ENCODE measurements at regions not wholly inside any gene's neighbourhood (a gene's known extent, or its start where the extent isn't known, plus 50 kb on each side); places are given as distances from the start of the nearest gene placed in this dataset.
A peak's percentile ranks its signal among the peaks of the same experiment; 100 is the strongest.
"Not testable (repeated sequence)": the region's sequence is repeated elsewhere in the genome, so short reads cannot be mapped to it uniquely, and the experiment has no call there.

DNA sequence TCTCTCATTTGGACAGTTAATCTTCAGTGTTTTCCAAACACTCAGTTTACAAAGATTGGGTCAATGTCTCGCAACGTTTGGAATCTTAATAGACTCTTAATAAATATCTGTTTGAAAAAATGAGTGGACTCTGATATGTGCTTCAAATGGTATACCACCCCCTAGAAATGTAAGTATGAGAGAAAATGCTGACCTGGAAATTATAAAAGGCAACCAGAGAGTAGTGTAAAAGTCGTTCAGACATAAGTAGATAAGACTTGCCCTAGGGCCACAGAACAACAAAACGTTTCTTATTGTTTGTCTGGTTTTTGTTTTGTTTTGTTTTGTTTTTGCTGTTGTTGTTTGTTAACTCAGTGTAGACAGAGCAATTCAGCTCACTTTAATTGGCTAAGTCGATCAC is 97.4 kb upstream of the SPTLC3 start:
- intact Hi-C loops (cut with DNase I), result no loop called here
- DNase-seq (no peak), ATAC-seq (ENCODE audit: poor library complexity) (no peak)

DNA sequence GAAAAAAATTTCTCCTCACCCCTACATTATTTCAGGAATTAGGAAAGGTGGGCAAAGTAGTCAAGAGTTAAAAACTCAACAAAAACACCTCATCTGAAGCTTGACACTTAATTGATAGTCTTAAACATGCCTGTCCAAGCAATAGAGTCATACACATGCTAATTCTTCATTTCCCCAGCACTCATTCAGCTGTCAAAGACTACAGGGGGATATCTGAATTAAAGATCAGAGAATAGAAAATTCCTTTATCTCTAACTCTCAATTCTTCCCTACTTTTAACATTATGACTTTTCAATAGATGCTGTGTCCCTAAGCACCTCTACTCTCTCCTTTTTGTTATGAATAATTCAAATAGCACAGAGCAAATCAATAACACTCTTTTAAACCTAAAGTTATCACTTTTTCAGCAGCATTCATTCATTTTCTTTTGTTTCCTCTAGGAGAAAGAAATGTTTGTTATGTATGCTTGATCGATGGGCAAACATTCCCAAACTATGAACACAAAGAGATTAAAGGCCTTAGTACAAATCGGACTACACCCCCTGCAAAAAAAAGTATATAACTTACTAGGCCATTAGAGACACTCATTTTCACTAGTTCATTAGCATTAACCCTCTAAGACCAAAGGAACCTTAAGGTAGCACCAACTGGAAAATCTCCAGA is 94.9 kb upstream of the SPTLC3 start:
- DNase-seq, result no peak
- no peak for ATAC-seq (ENCODE audit: poor library complexity)
- intact Hi-C loops (cut with DNase I), result no loop called here

DNA sequence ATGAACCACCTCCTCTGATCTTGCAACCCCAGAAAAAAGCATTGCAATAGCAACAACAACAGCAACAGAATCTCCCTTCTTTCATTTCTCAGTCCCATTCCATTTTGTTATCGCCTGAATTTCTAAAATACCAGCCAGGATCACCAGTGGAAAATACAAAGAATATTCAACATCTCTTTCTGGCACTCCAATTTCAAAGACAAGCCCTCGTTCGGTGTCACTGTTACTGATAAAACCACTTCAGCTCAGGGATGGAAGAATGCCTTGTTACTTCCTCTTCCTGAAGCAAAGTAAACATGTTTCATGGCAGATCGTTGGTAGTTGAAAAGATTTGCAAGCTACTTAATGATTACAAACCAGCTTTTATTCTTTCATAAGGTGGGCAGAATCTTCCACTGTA is 94.0 kb upstream of the SPTLC3 start:
- no peak for DNase-seq
- intact Hi-C loops (cut with DNase I), result no loop called here
- no peak for ATAC-seq (ENCODE audit: poor library complexity)

DNA sequence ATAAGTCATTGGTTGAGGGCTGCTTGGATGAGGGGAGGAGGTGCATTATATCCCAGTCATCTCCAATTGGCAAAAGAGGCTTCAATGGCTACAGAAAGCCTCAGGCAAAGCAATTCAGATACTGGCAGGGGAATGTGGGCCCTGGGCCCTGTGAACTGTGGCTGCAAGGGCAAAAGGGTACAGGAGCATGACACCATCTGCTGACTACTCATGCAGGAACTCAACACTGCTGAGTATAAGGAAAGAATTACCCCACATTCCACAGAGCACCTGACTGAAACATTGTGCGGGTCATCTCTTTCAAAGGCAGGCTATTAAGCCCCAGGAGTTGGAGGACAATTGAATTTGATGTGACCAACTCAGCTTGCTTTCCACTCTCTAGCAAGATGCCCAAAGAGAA is 92.1 kb upstream of the SPTLC3 start:
- ATAC-seq (ENCODE audit: poor library complexity) (no peak), DNase-seq (no peak)
- intact Hi-C loops (cut with DNase I), result no loop called here

DNA sequence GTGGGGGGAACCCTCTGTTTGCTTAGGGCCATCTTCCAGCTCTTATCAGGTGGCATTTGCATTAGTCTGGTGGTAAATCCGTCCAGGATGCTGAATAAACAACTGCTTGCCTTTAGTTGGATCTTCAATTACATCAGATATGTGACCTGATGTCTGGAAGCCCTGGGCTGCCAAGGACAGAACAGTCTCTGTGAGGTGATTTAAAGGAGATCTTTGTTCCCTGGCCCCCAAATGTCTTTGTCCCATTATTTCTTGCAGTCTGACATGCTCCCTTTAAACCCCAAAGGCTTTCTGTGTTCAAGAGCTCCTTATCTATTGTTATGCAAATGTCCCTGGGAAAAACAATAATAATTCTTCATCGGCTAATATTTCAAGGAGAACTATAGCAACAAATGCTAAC is 84.6 kb upstream of the SPTLC3 start:
- no peak for ATAC-seq (ENCODE audit: poor library complexity)
- intact Hi-C loops (cut with DNase I), result no loop called here
- DNase-seq, result no peak

DNA sequence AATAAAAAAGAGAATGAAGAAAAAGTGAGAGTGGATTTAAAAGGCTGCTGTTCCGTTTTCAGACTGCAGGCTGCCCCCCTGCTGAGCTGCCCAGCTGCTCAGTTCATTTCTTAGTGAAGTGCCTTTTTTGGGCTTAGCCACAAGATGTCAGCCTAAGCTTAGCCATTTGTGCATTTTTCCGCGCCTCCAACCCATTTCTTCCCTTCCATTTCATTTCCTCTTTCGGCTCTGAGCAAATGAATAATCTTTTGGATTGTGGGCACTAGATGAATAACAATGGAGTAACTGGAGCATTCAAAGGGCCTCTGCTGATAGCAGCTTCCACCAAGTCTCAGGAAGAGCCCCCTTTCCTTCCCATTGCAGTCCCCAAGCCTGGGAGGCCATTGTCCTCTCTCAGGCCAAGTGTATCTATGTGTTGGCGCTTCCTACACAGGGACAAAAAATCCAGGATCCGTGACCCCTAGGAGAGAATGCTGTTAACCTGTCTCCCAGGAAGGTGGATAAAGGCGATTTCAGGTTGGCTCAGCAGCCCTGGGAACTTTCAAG is 83.5 kb upstream of the SPTLC3 start:
- no peak for DNase-seq
- intact Hi-C loops (cut with DNase I), result loop anchor here (5.0 kb wide), 1 partner anchor 182 kb away; no protein-coding TSS in a partner anchor
- peak; percentile 95 for ATAC-seq (ENCODE audit: poor library complexity)

DNA sequence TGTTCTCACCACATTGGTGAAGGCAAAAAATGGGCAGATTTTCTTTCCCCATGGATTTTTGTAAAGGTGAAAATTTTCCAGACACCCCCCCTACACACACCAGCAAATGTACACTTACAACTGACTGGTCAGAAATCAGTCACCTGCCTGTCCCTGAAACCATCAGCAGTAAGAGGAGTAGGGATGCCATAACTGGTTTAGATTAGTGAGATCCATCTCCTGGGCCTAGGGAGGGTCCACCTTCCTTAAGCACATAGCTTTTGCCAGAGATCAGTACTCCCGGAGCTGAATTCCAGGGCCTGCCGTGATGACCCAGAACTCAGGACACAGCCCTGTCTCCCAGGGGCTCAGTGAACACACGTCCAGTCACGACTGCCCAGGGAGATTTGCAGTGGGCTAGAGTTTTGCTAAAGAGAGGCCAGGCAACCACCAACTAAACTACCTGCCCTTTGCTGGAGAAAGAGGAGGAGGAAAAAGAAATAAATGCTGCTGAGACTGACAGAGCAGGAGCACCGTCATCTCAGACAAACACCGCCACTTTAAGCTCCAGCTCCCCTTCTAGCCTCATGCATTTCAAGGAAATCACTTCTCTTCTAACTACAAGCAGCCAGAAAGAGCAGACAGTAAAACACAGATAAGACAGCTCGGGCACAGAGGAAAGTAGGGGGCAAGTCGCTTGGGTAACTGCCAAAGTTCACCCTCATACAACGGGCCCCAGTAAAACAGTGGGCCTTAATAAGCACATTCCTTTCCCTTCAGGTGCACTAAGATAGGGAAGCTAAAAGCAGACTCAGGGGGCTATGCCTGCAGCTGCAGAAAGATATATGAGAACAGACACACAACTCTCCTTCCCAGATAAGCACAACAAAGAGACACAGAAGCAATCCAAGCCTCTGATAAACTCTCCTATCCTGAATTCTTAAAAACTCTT is 82.6 kb upstream of the SPTLC3 start:
- ATAC-seq (ENCODE audit: poor library complexity) (no peak), DNase-seq (no peak)
- intact Hi-C loops (cut with DNase I), result loop anchor here (5.0 kb wide), 1 partner anchor 181 kb away; no protein-coding TSS in a partner anchor

DNA sequence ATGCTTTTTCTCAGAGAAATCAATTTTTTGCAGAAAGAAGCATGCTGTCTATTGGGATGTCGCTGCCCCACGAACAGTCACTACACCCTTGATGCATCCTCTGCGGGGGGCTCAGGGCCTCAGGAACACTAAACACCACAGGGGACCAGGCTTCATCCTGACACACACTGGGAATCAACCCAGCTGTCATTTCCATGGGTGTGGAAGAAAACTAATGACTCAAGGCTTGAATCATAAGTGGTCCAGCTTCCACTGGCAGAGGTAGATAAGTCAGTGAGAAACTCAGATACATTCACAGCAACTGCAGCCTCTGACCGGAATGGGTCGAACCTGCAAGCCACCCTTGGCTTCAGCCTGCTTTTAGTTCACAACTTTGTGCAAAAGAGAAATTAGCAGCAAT is 81.3 kb upstream of the SPTLC3 start:
- intact Hi-C loops (cut with DNase I), result loop anchor here (5.0 kb wide), 1 partner anchor 180 kb away; no protein-coding TSS in a partner anchor
- ATAC-seq (ENCODE audit: poor library complexity) (no peak), DNase-seq (no peak)

DNA sequence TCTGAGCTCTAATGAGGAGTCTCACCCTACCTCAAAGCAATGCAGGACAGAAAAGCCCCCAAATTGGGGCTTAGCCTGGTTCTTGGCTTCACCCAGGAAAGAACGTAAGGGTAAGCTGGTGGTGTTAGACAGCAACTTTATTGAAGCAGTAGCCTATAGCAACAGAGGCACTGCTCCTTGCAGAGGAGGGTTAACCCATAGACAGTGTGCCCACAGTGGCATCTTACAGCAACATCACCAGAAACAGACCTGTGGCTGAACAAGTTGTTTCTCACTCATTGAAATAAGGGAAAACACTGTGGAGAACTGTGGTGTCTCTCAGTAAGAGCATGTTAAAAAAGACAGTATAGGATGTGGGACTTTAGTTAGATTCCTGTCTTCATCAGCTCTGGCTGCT is 80.4 kb upstream of the SPTLC3 start:
- DNase-seq (no peak), ATAC-seq (ENCODE audit: poor library complexity) (no peak)
- intact Hi-C loops (cut with DNase I), result loop anchor here (5.0 kb wide), 1 partner anchor 179 kb away; no protein-coding TSS in a partner anchor

DNA sequence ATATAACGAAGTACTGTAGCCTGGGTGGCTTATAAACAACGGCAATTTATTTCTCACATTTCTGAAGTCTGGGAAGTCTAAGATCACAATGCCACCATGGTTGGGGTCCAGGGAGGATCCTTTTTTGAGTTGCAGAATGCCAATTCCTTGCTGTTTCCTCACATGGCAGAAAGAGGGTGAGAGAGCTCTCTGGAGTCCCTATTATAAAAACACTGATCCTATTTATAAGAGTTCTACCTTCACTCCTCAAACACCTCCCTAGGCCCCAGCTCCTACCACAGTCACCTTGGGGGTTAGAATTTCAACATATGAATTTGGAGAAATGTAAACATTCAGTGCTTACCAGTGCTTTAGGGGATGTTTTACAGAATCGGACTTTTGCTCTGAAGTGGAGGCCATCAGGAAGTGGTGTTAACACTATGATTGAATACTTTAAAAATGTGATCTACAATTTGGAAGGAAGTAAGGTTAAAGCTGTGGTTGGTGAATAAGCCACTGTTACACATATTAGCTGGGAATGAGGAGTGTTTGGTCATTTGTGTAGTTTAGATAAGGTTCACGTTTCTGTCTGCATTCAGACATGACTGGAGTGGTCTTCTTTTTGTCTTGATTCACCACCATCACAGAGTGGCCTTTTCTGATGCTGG is 79.9 kb upstream of the SPTLC3 start:
- intact Hi-C loops (cut with DNase I), result loop anchor here (5.0 kb wide), 1 partner anchor 178 kb away; no protein-coding TSS in a partner anchor
- ATAC-seq (ENCODE audit: poor library complexity) (no peak), DNase-seq (no peak)

DNA sequence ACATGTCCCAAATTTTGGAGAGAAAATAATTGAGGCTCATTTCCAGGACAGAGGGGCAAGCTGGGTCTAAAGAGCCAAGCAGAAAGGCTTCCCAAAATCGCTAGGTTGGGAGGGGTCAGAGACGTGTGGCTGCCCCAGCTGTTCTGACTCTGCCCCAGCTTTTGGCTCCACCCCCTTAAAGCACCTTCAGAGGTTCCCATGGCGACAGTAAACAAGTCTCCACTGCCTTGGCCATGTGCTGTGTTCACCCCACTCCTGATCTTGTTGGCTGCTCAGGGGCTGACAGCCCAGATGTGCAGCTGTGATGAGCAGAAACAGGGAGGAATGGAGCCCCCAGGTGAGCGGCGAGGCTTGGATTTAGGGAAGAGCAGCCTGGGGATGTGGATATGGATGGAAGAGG is 72.8 kb upstream of the SPTLC3 start:
- intact Hi-C loops (cut with DNase I), result no loop called here
- ATAC-seq (ENCODE audit: poor library complexity) (no peak), DNase-seq (no peak)

DNA sequence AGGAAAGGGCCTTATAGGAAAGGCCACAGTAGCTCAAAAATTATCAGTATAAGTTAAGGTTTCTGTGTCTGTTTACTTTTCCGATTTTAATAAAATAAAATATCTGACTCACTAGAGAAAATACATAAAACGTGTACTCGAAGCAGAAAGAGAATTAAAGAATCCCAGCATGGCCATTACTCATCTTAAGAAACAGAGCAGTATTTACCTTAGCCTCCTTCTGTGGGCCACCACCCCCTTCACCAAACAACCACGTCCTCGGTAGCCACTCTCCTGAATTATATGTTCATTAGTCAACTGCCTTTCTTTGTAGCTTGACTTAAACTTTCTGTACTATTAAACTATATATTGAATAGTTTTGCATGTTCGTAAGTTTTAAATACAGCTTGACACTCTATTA is 72.2 kb upstream of the SPTLC3 start:
- no peak for ATAC-seq (ENCODE audit: poor library complexity)
- DNase-seq, result no peak
- intact Hi-C loops (cut with DNase I), result no loop called here

DNA sequence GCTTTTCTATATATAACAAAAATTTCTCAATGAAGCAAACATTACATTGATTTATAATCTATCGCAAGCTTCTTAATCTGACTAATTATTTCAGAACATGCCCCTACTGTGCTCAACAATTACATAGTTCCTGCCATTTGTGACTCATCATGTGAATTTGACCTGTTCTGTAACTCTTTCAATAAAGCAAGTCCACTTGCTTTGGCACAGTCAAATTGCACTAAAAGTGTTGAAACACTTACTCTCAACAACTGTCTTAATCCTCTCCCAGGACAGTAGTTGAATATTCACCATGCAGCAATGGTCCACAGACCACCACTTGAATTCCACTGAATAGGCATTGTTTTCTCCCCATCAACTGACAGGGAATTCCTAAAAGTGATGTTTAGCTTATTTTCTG is 67.7 kb upstream of the SPTLC3 start:
- DNase-seq (no peak), ATAC-seq (ENCODE audit: poor library complexity) (no peak)
- intact Hi-C loops (cut with DNase I), result no loop called here

DNA sequence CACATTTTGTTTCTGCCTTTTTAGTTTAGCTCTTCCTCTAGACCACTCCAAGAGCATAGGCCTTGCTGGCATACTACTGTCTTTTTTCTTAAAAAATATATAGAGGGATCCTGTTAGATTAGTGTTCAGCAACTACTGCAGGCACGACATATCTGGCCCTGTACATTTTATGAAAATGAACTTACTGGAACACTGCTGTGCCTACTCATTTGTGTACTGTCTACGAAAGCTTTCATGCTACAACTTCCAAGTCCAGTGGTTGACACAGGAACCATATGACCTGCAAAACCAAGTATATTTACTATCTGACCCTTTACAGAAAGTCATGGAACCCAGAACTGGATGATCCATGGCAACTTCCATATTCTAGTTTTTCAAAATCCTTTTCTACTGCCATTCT is 66.6 kb upstream of the SPTLC3 start:
- DNase-seq, result no peak
- no peak for ATAC-seq (ENCODE audit: poor library complexity)
- intact Hi-C loops (cut with DNase I), result no loop called here

DNA sequence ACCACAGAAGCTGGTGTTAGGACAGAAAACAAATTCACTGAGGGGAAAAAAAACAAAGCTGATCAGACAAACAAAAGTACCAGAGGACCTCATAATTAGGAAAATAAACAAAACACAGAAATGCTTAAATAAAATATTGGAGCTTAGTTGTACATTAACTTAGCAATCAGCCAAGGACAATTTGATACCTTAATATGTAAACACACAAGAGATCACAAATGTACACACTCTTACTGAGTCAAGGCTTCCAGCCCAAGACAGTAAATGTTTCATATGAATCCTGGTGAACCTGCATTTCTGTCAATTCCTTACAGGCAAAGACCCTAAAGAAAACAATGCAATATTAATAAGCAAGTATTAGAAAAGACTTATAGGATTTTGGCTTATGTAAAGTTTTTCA is 62.0 kb upstream of the SPTLC3 start:
- ATAC-seq (ENCODE audit: poor library complexity) (no peak), DNase-seq (no peak)
- intact Hi-C loops (cut with DNase I), result no loop called here

DNA sequence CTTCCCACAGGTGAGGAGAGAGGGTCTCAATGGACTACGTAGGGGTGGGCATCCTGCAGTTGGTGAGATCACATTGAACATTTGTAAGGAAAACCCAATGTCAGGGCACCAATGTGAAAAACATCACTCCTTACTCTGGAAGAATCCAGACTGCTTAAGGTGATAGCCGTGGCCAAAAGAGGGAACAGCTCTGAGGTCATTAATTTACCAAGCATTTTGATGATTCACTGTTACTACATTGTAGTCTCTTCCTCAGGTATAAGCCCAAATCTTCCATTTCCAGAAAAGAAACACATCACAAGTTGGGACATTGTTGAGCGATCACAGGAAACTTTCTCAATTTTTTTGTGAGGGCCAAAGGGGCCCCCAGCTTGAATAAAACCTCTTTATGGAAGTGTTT is 61.1 kb upstream of the SPTLC3 start:
- DNase-seq, result no peak
- ATAC-seq (ENCODE audit: poor library complexity), result no peak
- intact Hi-C loops (cut with DNase I), result no loop called here

DNA sequence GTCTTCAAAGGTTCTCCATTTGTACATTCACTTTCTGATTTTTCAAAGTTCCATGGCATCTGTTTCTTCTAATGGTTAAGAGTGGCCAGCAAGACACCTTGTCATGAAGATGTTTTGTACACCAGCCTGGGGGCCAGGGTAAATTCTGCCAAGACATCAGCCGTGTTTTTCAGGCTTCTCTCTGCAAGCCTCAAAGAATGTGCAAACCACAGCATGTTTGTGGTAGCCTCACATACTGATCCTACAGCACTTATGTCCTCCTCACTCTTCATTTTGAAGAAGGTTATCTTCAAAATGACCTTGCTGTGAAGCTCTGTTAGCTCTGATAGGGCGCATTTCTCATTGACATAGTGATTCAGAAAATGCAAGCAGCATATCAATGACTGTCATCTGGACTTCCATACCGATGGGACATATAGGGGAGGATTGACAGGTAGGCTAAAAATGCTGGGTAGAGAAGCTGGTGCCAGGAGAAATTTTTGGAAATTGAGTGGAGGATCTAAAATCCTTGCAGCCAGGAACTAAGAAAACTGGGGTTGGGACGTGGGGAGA is 59.3 kb upstream of the SPTLC3 start:
- DNase-seq, result no peak
- intact Hi-C loops (cut with DNase I), result no loop called here
- no peak for ATAC-seq (ENCODE audit: poor library complexity)

DNA sequence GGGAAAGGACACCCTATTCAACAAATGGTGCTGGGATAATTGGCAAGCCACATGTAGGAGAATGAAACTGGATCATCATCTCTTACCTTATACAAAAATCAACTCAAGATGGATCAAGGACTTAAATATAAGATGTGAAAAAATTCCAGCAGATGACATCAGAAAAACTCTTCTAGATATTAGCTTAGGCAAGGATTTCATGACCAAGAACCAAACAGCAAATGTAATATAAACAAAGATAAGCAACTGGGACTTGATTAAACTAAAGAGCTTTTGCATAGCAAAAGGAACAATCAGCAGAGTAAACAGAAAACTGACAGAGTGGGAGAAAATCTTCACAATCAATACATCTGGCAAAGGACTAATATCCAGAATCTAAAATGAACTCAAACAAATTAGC is 54.5 kb upstream of the SPTLC3 start:
- DNase-seq; intact Hi-C loops (cut with DNase I); ATAC-seq (ENCODE audit: poor library complexity): not testable (repeated sequence)

DNA sequence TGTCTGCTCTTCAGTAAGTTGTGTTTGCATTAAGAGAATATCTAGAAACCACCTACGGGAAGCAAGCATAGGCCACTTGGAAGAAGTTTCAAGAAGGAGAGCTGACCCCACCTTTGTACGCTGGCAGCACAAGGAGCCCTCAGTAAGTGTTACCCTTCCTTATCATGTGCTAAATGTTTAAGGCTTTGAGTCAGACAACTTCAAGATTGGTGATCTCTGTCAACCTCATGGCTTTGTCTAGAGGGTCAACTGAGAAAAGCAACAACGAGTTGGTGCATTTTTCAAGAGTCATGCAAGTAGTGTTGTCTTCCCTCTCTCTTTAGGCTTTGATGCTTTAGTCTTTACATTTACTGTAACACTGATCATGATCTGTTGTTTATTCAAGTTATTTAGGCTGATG is 53.2 kb upstream of the SPTLC3 start:
- ATAC-seq (ENCODE audit: poor library complexity) (no peak), DNase-seq (no peak)
- intact Hi-C loops (cut with DNase I), result no loop called here
